Loucy (cell line): ENCODE measurements at regions not wholly inside any gene's neighbourhood (a gene's known extent, or its start where the extent isn't known, plus 50 kb on each side); places are given as distances from the start of the nearest gene placed in this dataset.

Experiments
- EZH2phosphoT487 ChIP-seq: fragments of 200-600 bp; IDR thresholded peaks from 2 replicates; pipeline ENCODE4 v1.6.1; 2018; ENCODE audit warnings: antibody characterized with exemption, mild to moderate bottlenecking, moderate library complexity, borderline replicate concordance
- TF ChIP-seq, protein P1 (sequence below): fragments of 200-600 bp; sonication (generic); conservative IDR thresholded peaks from 2 replicates; pipeline ENCODE4 v1.5.1; 2014; ENCODE audit warnings: mild to moderate bottlenecking, antibody characterized with exemption, low read length

DNA sequence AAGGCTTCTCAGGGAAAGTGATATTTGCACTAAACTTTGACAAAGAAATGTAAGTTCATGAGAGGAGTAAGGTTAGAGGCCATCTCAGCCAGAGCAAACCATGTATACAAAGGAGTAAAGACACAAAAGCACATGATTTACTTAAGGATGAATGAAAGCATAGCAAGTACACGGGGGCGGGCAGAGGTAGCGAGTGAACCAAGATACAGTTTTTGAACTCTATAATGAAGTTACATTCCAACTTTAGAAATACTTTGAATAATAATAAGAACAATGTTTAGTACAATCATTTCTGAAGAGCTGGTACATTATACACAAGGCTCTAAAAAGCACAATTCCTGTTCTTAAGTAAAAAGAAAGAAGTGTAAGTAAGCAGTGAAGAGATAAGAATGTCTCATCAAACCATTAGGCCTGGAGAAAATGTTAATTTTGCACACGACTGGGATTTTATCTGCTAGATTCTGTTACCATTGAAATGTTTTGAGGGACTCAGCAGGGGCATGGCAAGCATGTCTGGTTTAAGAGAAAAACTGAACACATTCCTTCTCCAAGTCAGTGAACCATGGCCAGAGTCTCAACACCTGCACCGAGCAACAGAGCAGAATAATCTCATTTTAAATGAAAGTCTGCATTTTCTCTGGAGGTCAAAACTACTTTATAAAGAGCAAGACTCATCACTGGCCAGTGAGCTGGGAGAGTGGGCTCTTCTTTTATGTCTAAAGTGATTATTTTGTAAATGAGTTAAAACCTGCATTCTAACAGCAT lies 147.6 kb upstream of the TRPM3 start:
- TF ChIP-seq, protein P1, sequence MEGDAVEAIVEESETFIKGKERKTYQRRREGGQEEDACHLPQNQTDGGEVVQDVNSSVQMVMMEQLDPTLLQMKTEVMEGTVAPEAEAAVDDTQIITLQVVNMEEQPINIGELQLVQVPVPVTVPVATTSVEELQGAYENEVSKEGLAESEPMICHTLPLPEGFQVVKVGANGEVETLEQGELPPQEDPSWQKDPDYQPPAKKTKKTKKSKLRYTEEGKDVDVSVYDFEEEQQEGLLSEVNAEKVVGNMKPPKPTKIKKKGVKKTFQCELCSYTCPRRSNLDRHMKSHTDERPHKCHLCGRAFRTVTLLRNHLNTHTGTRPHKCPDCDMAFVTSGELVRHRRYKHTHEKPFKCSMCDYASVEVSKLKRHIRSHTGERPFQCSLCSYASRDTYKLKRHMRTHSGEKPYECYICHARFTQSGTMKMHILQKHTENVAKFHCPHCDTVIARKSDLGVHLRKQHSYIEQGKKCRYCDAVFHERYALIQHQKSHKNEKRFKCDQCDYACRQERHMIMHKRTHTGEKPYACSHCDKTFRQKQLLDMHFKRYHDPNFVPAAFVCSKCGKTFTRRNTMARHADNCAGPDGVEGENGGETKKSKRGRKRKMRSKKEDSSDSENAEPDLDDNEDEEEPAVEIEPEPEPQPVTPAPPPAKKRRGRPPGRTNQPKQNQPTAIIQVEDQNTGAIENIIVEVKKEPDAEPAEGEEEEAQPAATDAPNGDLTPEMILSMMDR = no peak
- no peak for TF ChIP-seq EZH2phosphoT487
